Lower leg skin (tissue), 3 donors: ENCODE measurements at regions not wholly inside any gene's neighbourhood (a gene's known extent, or its start where the extent isn't known, plus 50 kb on each side); places are given as distances from the start of the nearest gene placed in this dataset.

Experiments used
- CTCF ChIP-seq, 3 donors: fragments of 450-650 bp; IDR thresholded peaks; one replicate each; pipeline ENCODE4 v1.5.1; 2016; ENCODE audit warnings: antibody characterized with exemption in 3 of 3, mild to moderate bottlenecking in 3 of 3, moderate library complexity in 2 of 3
- POLR2A ChIP-seq, 2 donors: fragments of 450-650 bp; IDR thresholded peaks; one replicate each; pipeline ENCODE4 v1.6.1; 2016 to 2017; ENCODE audit warnings: antibody characterized with exemption in 2 of 2, mild to moderate bottlenecking in 1 of 2, moderate library complexity in 1 of 2

DNA sequence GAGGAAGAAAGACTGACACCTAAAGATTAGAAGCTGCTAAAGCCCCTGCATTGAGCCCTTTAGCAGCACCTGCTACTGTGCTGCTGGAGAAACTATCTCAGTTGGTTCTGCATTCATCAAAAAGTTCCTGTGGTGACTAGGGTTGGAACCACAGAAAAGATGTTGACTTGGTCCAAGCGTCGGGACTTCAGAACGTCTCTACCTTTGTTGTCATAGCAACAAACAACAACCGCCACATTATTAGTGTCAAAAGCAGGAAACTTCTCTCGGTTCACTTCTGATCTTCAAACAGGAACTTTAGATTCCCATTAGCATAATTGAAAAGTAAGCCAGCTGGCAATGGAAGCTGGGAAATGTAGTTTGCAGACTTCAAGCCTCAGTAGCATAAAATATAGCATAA, 368.0 kb downstream of the SEC23A start:
- no peak for TF ChIP-seq CTCF (IDR thresholded peaks at IDR 0.05)
- no peak for TF ChIP-seq POLR2A (IDR thresholded peaks at IDR 0.05)
